Smooth muscle cell (in vitro differentiated cells): ENCODE measurements at regions not wholly inside any gene's neighbourhood (a gene's known extent, or its start where the extent isn't known, plus 50 kb on each side); places are given as distances from the start of the nearest gene placed in this dataset.
"Not testable (repeated sequence)": the region's sequence is repeated elsewhere in the genome, so short reads cannot be mapped to it uniquely, and the experiment has no call there.

Experiments used
- DNase-seq: peaks from one replicate; lab custom pipeline; 2025; ENCODE audit not compliant: unreplicated experiment; lab: John Stamatoyannopoulos, UW
- H2AFZ ChIP-seq: fragments of 200-600 bp; sonication (generic); 2 replicates; pipeline ENCODE4 v1.6.0; 2016; ENCODE audit warnings: antibody characterized with exemption, low read depth, mild to moderate bottlenecking
- H3F3A ChIP-seq: fragments of 200-600 bp; sonication (generic); 2 replicates; pipeline ENCODE4 v1.6.0; 2017; ENCODE audit warnings: antibody characterized with exemption, low read depth
- H3K27ac ChIP-seq: fragments of 200-600 bp; sonication (generic); 2 replicates; pipeline ENCODE4 v1.5.1; 2016; ENCODE audit warnings: low read depth, mild to moderate bottlenecking
- H3K27me3 ChIP-seq: fragments of 200-600 bp; sonication (generic); 2 replicates; pipeline ENCODE4 v1.6.1; 2016; ENCODE audit warnings: low read depth, mild to moderate bottlenecking
- H3K36me3 ChIP-seq: fragments of 200-600 bp; sonication (generic); 2 replicates; pipeline ENCODE4 v1.5.1; 2016; ENCODE audit warnings: low read depth
- H3K4me1 ChIP-seq: fragments of 200-600 bp; sonication (generic); 2 replicates; pipeline ENCODE4 v1.5.1; 2016; ENCODE audit warnings: low read depth
- H3K4me2 ChIP-seq: fragments of 200-600 bp; sonication (generic); 2 replicates; pipeline ENCODE4 v1.6.0; 2016; ENCODE audit warnings: mild to moderate bottlenecking
- H3K4me3 ChIP-seq: fragments of 200-600 bp; sonication (generic); 2 replicates; pipeline ENCODE4 v1.5.1; 2016; ENCODE audit warnings: mild to moderate bottlenecking
- H3K79me2 ChIP-seq: fragments of 200-600 bp; sonication (generic); 2 replicates; pipeline ENCODE4 v1.6.0; 2016; ENCODE audit warnings: low read depth, mild to moderate bottlenecking
- H3K9ac ChIP-seq: fragments of 200-600 bp; sonication (generic); 2 replicates; pipeline ENCODE4 v1.6.0; 2016; ENCODE audit warnings: low read depth
- H3K9me3 ChIP-seq: fragments of 200-600 bp; sonication (generic); replicated peaks from 2 replicates; pipeline ENCODE4 v1.5.1; 2016; ENCODE audit warnings: low read depth
- H4K20me1 ChIP-seq: fragments of 200-600 bp; sonication (generic); 2 replicates; pipeline ENCODE4 v1.6.0; 2016; ENCODE audit warnings: low read depth
- WGBS: methylation state at CpG from one replicate; pipeline ENCODE4 v1.1.7; 2016; ENCODE audit warnings: low lambda C conversion rate; 5-methylcytosine and 5-hydroxymethylcytosine counted together
- TF ChIP-seq, protein P1 (sequence below): fragments of 200-600 bp; sonication (generic); IDR thresholded peaks from 2 replicates; pipeline ENCODE4 v1.5.1; 2017; ENCODE audit warnings: borderline replicate concordance, mild to moderate bottlenecking, antibody characterized with exemption; ENCODE audit not compliant: insufficient read depth, poor library complexity, severe bottlenecking

DNA sequence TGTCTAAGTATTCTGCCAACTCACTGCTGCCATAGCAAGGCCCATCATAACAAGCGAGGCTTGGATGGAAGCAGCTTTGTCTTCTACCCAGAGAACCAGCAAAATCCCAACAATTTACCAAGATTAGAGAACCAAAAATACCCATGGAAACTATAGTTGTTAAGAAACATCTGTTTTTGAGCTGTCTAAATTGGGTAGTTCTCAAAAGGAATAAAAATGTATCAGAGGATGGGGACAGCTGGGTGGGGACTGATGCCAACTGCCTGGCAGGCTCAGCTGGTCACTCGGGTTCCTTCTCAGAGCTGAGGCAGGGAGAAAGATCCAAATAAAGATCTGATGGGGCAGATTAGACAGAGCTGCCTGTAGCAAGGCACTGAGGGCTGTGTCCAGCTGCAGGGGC lies 85.9 kb upstream of the GRK3 start:
- H3K4me2 ChIP-seq: no peak overlapping the region
- no peaks in the 10 kb centered on the region for H3K4me1 ChIP-seq
- no peaks in the 10 kb centered on the region for H3F3A ChIP-seq
- WGBS: 98% methylated on average over 2 of the region's 2 CpGs
- no peak overlapping the region for H3K9ac ChIP-seq
- no peaks in the 10 kb centered on the region for H3K36me3 ChIP-seq
- TF ChIP-seq, protein P1, sequence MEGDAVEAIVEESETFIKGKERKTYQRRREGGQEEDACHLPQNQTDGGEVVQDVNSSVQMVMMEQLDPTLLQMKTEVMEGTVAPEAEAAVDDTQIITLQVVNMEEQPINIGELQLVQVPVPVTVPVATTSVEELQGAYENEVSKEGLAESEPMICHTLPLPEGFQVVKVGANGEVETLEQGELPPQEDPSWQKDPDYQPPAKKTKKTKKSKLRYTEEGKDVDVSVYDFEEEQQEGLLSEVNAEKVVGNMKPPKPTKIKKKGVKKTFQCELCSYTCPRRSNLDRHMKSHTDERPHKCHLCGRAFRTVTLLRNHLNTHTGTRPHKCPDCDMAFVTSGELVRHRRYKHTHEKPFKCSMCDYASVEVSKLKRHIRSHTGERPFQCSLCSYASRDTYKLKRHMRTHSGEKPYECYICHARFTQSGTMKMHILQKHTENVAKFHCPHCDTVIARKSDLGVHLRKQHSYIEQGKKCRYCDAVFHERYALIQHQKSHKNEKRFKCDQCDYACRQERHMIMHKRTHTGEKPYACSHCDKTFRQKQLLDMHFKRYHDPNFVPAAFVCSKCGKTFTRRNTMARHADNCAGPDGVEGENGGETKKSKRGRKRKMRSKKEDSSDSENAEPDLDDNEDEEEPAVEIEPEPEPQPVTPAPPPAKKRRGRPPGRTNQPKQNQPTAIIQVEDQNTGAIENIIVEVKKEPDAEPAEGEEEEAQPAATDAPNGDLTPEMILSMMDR: no peak
- peaks cover 15% of the 10 kb centered on the region for H4K20me1 ChIP-seq
- no peak overlapping the region for H2AFZ ChIP-seq
- H3K4me3 ChIP-seq: no peak overlapping the region
- no peaks in the 10 kb centered on the region for H3K79me2 ChIP-seq
- H3K9me3 ChIP-seq: no peaks in the 10 kb centered on the region
- DNase-seq: no peak
- H3K27ac ChIP-seq: no peak overlapping the region
- H3K27me3 ChIP-seq: no peaks in the 10 kb centered on the region

DNA sequence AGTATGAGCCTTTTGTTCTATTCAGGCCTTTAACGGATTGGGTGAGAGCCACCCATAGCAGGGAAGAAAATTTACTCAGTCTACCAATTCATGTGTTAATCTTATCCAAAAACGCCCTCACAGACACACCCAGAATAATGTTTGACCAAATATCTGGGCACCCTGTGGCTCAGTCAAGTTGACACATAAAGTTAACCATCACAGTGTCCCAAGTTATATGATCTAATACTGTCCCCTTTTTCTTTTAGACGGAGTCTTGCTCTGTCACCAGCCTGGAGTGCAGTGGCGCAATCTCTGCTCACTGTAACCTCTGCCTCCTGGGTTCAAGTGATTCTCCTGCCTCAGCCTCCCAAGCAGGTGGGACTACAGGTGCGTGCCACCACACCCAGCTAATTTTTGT lies 83.6 kb upstream of the GRK3 start:
- H3K79me2 ChIP-seq, H3K9ac ChIP-seq, H3F3A ChIP-seq, H4K20me1 ChIP-seq, H3K4me1 ChIP-seq, H3K9me3 ChIP-seq, H2AFZ ChIP-seq, H3K4me2 ChIP-seq, DNase-seq, H3K27me3 ChIP-seq, H3K27ac ChIP-seq, H3K4me3 ChIP-seq, H3K36me3 ChIP-seq: not testable (repeated sequence)
- WGBS: 96% methylated on average over 5 of the region's 5 CpGs

DNA sequence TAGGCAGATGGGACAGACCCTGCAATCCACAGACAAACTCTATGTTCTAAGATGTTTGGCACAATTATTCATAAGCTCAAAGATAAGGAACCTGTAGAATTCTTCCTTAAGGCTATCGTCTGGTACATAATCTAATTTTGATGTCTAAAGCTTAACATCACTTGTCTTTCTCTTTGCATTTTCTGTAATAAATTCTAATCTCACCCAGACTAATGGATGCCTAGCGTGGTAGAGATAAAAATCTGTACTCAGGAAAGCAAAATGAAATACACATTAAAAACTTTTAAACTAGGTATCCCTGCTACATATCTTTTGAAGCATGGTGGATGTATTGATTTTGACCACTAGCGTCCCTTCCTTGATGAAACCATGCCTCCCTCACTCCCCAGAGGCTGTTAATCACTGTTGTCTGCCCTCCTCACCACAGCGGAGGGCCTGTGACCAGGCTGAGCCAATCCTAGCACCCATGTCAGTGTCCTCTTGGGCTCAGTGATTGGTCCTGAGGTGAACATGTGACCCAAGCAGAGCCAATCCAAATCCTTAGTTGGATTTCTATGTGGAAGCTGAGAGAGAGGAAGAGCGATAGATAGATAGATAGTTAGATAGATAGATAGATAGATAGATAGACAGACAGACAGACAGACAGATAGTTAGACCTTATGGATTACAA lies 82.2 kb upstream of the GRK3 start:
- no peaks in the 10 kb centered on the region for H3K9me3 ChIP-seq
- H4K20me1 ChIP-seq: peaks cover 5% of the 10 kb centered on the region
- H3F3A ChIP-seq: no peaks in the 10 kb centered on the region
- H3K27ac ChIP-seq: no peak overlapping the region
- no peaks in the 10 kb centered on the region for H3K4me1 ChIP-seq
- 97% methylated on average over 5 of the region's 5 CpGs for WGBS
- H3K9ac ChIP-seq: no peak overlapping the region
- H2AFZ ChIP-seq: no peak overlapping the region
- no peaks in the 10 kb centered on the region for H3K36me3 ChIP-seq
- TF ChIP-seq, protein P1: no peak
- H3K27me3 ChIP-seq: no peaks in the 10 kb centered on the region
- DNase-seq: no peak
- no peaks in the 10 kb centered on the region for H3K79me2 ChIP-seq
- no peak overlapping the region for H3K4me3 ChIP-seq
- no peak overlapping the region for H3K4me2 ChIP-seq

DNA sequence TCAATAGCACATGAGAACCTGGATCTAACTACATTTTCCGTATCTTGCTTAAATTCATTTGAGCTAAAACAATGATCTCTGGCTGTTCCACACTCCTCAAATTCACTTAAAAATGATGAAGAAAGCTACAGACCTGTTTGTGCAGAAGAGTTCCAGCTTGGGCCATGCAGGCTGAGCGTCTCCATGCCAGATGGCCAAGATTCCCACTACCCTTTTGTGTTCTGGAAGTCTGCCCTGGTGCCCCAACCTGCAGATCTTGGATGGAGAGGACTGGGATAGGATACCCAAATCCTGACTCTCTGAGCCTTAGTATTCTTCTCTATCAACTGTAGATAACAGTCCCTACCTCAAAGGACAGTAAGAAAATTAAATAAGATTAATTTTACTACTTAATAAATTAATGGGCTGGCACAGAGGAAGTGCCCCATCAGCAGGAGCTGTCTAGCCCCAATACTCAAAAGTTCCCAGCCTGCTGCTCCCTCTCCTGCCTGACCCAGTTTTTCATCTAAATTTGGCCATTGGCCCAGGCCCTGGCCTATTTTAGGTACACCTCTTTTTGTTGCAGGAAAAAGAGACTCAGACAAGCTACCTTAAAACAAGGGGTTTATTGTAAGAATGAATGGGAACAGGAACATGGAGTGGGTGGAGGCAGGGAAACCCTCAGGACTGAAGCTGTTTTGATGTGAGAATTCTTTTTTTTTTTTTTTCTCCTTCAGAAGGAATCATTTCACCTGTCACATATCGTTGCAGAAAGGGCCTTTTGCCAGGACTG lies 81.4 kb upstream of the GRK3 start:
- Histone ChIP-seq H4K20me1 (peaks cover 8% of the 10 kb centered on the region), H3K9me3 (no peaks in the 10 kb centered on the region), H3K27me3 (no peaks in the 10 kb centered on the region), H3K79me2 (no peaks in the 10 kb centered on the region), H3F3A (no peaks in the 10 kb centered on the region), H3K27ac (no peak overlapping the region), H3K4me3 (no peak overlapping the region), H3K4me1 (no peaks in the 10 kb centered on the region), H3K4me2 (no peak overlapping the region), H2AFZ (no peak overlapping the region), H3K36me3 (no peaks in the 10 kb centered on the region), H3K9ac (no peak overlapping the region)
- TF ChIP-seq, protein P1: no peak
- 98% methylated on average over 3 of the region's 3 CpGs for WGBS
- DNase-seq: no peak
